ENCODE measurements at regions not wholly inside any gene's neighbourhood (a gene's known extent, or its start where the extent isn't known, plus 50 kb on each side); places are given as distances from the start of the nearest gene placed in this dataset.

GRCh38 chr2:735670-736218 lies 58.5 kb upstream of the TMEM18 start:
- Histone ChIP-seq H3K27ac (ENCODE audit: low read length in 2 of 2) (no peak overlapping the region), H3K9ac (ENCODE audit: low read length) (no peak overlapping the region), H3K4me3 (ENCODE audit: control extremely low read depth in 1 of 5, extremely low read depth in 1 of 5, insufficient read depth in 1 of 5, low read depth in 2 of 5, low read length in 4 of 5) (no peak overlapping the region), H3K9me3 (ENCODE audit: control extremely low read depth in 1 of 3, control insufficient read depth in 2 of 3, insufficient read depth in 1 of 3, low read length in 2 of 3) (peaks cover 0 to 5% (median 0%) of the 10 kb centered on the region in 3 donors), H2AFZ (ENCODE audit: insufficient read depth, low read depth, low read length, poor library complexity, severe bottlenecking) (no peak overlapping the region), H3K36me3 (replicated peaks in 1 of 2; ENCODE audit: control extremely low read depth in 1 of 2, control insufficient read depth in 1 of 2, extremely low read depth in 1 of 2, insufficient read depth in 2 of 2, low read length in 1 of 2) (no peaks in the 10 kb centered on the region), H4K20me1 (ENCODE audit: control insufficient read depth, insufficient read depth, low read length, poor library complexity, severe bottlenecking) (no peaks in the 10 kb centered on the region), H3K4me2 (replicated peaks; ENCODE audit: low read depth, low read length, poor library complexity, severe bottlenecking) (no peak overlapping the region), H3K79me2 (ENCODE audit: control insufficient read depth, insufficient read depth, low read length) (no peaks in the 10 kb centered on the region), H3K4me1 (ENCODE audit: control insufficient read depth in 2 of 2, insufficient read depth in 2 of 2, low read length in 2 of 2) (peaks cover 8 to 15% of the 10 kb centered on the region in 2 donors), H3K27me3 (replicated peaks in 1 of 4; ENCODE audit: control extremely low read depth in 1 of 4, control insufficient read depth in 3 of 4, insufficient read depth in 4 of 4, low read length in 3 of 4) (peaks cover 0 to 28% (median 5%) of the 10 kb centered on the region in 4 experiments)
- no peaks in the 10 kb centered on the region for H3K9me3 Mint-ChIP-seq (ENCODE audit: insufficient read depth)
- WGBS (ENCODE audit: insufficient coverage), result 25% methylated on average over 5 of the region's 5 CpGs
- no peak for TF ChIP-seq EZH2 (IDR thresholded peaks at IDR 0.05; ENCODE audit: borderline replicate concordance, insufficient read depth, low read depth, low read length, poor library complexity, severe bottlenecking)
- TF ChIP-seq, protein P1, sequence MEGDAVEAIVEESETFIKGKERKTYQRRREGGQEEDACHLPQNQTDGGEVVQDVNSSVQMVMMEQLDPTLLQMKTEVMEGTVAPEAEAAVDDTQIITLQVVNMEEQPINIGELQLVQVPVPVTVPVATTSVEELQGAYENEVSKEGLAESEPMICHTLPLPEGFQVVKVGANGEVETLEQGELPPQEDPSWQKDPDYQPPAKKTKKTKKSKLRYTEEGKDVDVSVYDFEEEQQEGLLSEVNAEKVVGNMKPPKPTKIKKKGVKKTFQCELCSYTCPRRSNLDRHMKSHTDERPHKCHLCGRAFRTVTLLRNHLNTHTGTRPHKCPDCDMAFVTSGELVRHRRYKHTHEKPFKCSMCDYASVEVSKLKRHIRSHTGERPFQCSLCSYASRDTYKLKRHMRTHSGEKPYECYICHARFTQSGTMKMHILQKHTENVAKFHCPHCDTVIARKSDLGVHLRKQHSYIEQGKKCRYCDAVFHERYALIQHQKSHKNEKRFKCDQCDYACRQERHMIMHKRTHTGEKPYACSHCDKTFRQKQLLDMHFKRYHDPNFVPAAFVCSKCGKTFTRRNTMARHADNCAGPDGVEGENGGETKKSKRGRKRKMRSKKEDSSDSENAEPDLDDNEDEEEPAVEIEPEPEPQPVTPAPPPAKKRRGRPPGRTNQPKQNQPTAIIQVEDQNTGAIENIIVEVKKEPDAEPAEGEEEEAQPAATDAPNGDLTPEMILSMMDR (IDR thresholded peaks at IDR 0.05), result no peak
- DNase-seq, result no peak
- intact Hi-C loops (cut with micrococcal nuclease), result no loop called here
- ChIA-PET CTCF (no interaction called here), POLR2A (no interaction called here)
- H3K27ac Mint-ChIP-seq, result no peak overlapping the region
- H3K4me1 Mint-ChIP-seq, result peaks cover 8% of the 10 kb centered on the region
- no peak overlapping the region for H3K4me3 Mint-ChIP-seq
- H3K27me3 Mint-ChIP-seq, result peaks cover 44% of the 10 kb centered on the region
- ATAC-seq (ENCODE audit: low read depth), result no peak

GRCh38 chr2:734496-734895 lies 57.3 kb upstream of the TMEM18 start:
- Histone ChIP-seq H3K79me2 (ENCODE audit: control insufficient read depth, insufficient read depth, low read length) (no peaks in the 10 kb centered on the region), H3K4me3 (ENCODE audit: control extremely low read depth in 1 of 5, extremely low read depth in 1 of 5, insufficient read depth in 1 of 5, low read depth in 2 of 5, low read length in 4 of 5) (no peak overlapping the region), H2AFZ (ENCODE audit: insufficient read depth, low read depth, low read length, poor library complexity, severe bottlenecking) (no peak overlapping the region), H3K27me3 (replicated peaks in 1 of 4; ENCODE audit: control extremely low read depth in 1 of 4, control insufficient read depth in 3 of 4, insufficient read depth in 4 of 4, low read length in 3 of 4) (peaks cover 0 to 17% (median 0%) of the 10 kb centered on the region in 4 experiments), H3K4me2 (replicated peaks; ENCODE audit: low read depth, low read length, poor library complexity, severe bottlenecking) (no peak overlapping the region), H3K36me3 (replicated peaks in 1 of 2; ENCODE audit: control extremely low read depth in 1 of 2, control insufficient read depth in 1 of 2, extremely low read depth in 1 of 2, insufficient read depth in 2 of 2, low read length in 1 of 2) (no peaks in the 10 kb centered on the region), H4K20me1 (ENCODE audit: control insufficient read depth, insufficient read depth, low read length, poor library complexity, severe bottlenecking) (no peaks in the 10 kb centered on the region), H3K4me1 (ENCODE audit: control insufficient read depth in 2 of 2, insufficient read depth in 2 of 2, low read length in 2 of 2) (peaks cover 0 to 2% of the 10 kb centered on the region in 2 donors), H3K27ac (ENCODE audit: low read length in 2 of 2) (no peak overlapping the region), H3K9ac (ENCODE audit: low read length) (no peak overlapping the region), H3K9me3 (ENCODE audit: control extremely low read depth in 1 of 3, control insufficient read depth in 2 of 3, insufficient read depth in 1 of 3, low read length in 2 of 3) (no peaks in the 10 kb centered on the region)
- no CpG with 5 or more reads among the region's 8 CpGs for WGBS (ENCODE audit: insufficient coverage)
- no peak overlapping the region for H3K27ac Mint-ChIP-seq
- DNase-seq (no peak), ATAC-seq (ENCODE audit: low read depth) (no peak)
- ChIA-PET CTCF (no interaction called here), POLR2A (no interaction called here)
- peaks cover 3% of the 10 kb centered on the region for H3K4me1 Mint-ChIP-seq
- no peaks in the 10 kb centered on the region for H3K9me3 Mint-ChIP-seq (ENCODE audit: insufficient read depth)
- intact Hi-C loops (cut with micrococcal nuclease), result no loop called here
- no peak overlapping the region for H3K4me3 Mint-ChIP-seq
- H3K27me3 Mint-ChIP-seq, result peaks cover 39% of the 10 kb centered on the region
- TF ChIP-seq, protein P1 (IDR thresholded peaks at IDR 0.05), result no peak
- TF ChIP-seq EZH2 (IDR thresholded peaks at IDR 0.05; ENCODE audit: borderline replicate concordance, insufficient read depth, low read depth, low read length, poor library complexity, severe bottlenecking), result no peak
